ENCODE measurements at regions not wholly inside any gene's neighbourhood (a gene's known extent, or its start where the extent isn't known, plus 50 kb on each side); places are given as distances from the start of the nearest gene placed in this dataset.

GRCh38 chr12:89019439-89020120, 332.7 kb downstream of the DUSP6 start:
- peak; percentile 31 for DNase-seq (ENCODE audit: low spot score)
- TF ChIP-seq CTCF (IDR thresholded peaks at IDR 0.05) = peak in 1 of 3 donors; percentile 67
- peak; percentile 79 for ATAC-seq (ENCODE audit: low FRiP score)

- peak; percentile 72 for ATAC-seq (ENCODE audit: low FRiP score)
- peak in 2 of 3 donors; percentile 4 to 28 for TF ChIP-seq CTCF (IDR thresholded peaks at IDR 0.05)
- no peak for DNase-seq (ENCODE audit: low spot score)
Measured at GRCh38 chr12:89016970-89017778, 335.1 kb downstream of the DUSP6 start.

GRCh38 chr12:89015419-89015818, 336.9 kb downstream of the DUSP6 start:
- DNase-seq (ENCODE audit: low spot score) (no peak), ATAC-seq (ENCODE audit: low FRiP score) (no peak)
- TF ChIP-seq CTCF (IDR thresholded peaks at IDR 0.05) = no peak

- TF ChIP-seq CTCF (IDR thresholded peaks at IDR 0.05) = no peak
- no peak for DNase-seq (ENCODE audit: low spot score)
- no peak for ATAC-seq (ENCODE audit: low FRiP score)
Measured at GRCh38 chr12:88998421-88998820, 353.9 kb downstream of the DUSP6 start.

- TF ChIP-seq CTCF (IDR thresholded peaks at IDR 0.05) = no peak
- DNase-seq (ENCODE audit: low spot score) (no peak), ATAC-seq (ENCODE audit: low FRiP score) (no peak)
Measured at GRCh38 chr12:88996200-88996788, 356.0 kb downstream of the DUSP6 start.

- no peak for ATAC-seq (ENCODE audit: low FRiP score)
- DNase-seq (ENCODE audit: low spot score) = no peak
- no peak for TF ChIP-seq CTCF (IDR thresholded peaks at IDR 0.05)
Measured at GRCh38 chr12:88994971-88995370, 357.3 kb downstream of the DUSP6 start.
